Activated T-cell treated with anti-CD3 and anti-CD28 coated beads for 1 hour (primary cell): ENCODE measurements at regions not wholly inside any gene's neighbourhood (a gene's known extent, or its start where the extent isn't known, plus 50 kb on each side); places are given as distances from the start of the nearest gene placed in this dataset.

Source experiments
- DNase-seq: peaks from one replicate; pipeline ENCODE4 v3.0.0-alpha.2; 2020; ENCODE audit warnings: low read depth

DNA sequence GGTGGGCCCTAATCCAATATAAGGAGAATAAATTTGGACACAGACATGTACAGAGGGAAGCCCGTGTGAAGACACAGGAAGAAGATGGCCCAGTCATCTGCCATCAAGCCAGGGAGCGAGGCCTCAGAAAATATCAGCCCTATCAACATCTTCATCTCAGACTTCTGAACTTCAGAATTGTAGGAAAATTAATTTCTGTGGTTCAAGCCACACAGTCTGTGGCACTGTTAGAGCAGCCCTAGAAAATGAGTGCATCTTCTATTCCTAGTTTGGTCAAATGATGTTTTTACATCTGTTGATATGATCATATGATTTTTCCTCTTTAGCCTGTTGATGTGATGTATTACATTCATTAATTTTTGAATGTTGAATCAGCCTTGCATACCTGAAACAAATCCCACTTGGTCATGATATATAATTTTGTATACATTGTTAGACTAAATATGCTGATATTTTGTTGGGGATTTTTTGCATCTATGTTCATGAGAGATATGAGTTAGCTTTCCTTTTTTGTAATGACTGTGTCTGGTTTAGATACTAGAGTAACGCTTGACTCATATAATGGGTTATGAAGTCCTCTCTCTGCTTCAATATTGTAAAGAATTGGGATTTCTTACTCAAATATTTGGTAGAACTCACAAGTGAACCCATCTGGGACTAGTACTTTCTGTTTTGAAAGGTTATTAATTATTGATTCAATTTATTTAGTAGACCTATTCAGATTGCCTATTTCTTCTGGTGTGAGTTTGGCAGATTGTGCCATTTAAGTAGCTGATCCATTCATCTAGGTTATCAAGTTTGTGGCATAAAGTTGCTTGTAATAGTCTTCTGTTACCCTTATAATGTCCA is 451.4 kb downstream of the EIPR1 start:
- no peak for DNase-seq

DNA sequence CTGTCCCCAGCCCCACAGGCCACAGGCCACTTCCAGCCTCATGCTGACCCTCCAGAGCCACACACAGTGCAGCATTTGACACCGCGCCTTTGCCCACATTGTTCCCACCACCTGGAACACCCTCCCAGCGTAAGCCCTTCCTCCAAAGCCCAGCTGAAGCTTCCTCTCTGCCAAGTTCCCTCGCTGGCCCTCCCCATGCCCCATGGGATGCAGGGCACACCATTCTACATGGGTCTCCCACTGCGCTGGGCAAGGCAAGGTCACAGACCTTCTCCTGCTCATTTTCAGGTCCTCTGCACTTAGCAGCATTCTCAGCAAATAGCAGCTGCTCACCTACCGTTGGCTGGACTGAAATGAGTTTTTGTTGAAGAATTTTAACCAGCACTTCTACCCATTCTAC is 455.5 kb downstream of the EIPR1 start:
- no peak for DNase-seq

DNA sequence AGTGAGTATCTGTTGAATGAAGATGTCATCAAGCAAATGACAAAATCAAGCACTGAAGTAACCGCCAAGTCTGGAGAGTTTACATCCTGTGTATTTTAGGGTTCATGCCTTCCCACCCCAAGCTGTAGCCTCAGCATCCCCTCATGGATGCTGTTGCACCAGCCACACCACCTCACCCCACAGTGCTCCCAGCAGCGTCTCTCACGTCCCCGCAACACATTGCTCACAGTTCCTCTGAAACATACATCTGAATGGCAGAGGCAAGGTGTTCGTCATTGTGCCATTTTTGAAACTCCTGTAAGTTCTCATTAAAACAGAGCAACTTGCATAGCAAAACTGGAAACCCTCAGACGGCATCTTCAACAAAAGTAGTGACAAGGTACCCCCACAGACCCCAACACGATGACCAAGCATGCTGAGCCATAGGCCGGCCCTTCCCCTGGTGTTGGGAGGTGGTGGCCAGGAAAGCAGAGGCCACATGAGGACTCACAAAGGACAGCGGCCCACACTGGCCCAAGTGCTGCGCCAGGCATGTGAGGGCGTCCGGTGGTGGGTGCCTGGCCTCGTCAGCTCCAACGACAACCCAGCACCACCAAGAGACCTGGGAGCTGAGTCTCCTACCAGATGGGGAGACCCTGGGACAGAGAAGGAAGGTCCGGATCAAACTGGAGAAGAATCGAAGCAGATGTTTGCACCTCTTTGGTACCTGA is 456.5 kb downstream of the EIPR1 start:
- DNase-seq = no peak

DNA sequence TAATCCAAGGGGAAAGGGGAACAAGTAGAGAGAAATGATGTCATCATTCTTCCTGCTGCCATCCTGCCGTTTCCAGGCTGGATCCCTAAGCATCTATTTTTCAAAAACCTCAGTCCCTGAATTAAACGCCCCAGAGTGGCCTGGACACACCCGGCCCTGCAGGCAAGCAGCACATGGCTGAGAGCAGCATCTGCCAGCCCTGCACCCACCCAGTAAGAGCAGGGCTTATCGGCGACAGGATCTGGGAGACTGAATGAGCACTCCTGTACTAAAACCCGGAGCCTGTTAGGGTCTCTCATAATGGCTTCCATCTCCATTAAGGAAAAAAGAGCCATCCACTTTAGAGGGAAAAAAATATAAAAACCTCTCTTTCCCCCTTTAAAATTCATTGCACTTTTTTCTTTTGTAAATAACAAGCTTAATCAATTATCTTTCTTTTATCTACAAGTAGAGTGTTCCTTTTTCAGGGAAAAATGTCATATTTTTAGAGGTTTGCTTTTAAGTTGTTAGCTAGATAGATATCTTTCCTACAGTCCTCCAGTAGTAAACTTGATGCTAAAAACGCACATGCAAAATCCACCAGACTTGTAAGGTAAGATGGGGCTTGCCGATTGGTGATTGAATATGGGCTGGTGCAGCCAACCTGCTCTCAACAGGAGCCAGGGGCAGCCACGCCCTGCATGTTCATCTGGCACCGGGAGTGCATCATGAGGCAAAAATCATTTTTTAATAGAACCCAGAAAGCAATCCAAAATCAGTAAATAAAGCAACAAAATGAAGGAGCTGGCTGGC is 457.8 kb downstream of the EIPR1 start:
- no peak for DNase-seq

DNA sequence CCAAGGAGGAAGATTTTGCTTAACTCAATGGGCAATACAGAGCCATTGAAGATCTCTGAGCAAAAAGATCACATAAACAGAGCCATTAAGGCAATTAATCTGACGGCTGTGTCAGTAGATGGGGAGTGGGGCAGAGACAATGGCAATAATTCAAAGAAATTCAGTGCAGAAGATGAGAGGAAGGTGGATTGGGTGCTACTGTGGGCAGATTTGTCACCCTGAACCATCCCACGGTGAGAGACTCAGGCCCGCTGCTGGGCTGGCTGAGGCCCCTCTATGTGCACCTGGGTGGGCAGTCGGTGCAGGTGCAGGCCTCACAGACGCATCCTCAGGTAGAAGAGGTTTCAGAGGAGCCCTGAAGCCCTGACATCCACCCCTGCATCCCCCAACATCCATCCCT is 458.6 kb downstream of the EIPR1 start:
- no peak for DNase-seq

DNA sequence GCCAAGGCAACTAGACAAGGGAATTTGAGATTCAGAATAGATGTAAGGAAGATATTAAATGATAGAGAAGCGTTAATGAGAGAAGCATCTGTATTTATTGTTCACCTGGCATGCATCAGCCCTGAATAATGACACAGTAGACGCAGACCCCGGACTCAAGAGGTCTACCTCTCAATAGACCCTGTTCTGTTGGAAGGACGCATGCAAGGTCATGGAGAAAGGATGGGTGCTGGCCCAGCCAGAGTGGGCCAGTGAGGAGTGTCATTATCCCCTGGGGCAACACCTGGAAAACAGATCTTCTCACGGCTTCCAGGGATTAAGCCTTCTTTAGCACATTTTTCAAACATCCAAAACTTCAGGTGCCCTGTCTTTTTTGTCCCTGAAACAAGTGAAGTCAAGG is 461.0 kb downstream of the EIPR1 start:
- no peak for DNase-seq

DNA sequence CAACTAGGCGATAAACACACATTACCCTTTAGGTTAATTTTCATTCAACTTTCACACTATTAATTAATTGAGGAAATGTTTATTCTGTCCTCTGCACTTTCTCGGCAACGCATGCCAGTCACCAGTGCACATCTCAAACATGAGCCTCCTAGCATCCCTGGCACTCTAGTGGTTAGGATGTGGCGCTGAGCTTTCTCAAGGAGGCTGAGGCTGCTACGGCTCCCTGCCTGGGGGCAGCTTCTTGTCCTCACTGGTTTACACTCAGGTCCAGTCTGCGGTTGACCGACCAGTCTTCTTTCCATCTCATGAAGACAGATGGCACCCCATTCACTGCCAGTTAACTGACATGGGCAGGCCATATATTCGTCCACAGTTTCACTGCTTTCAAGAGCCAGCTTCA is 463.4 kb downstream of the EIPR1 start:
- DNase-seq = no peak

DNA sequence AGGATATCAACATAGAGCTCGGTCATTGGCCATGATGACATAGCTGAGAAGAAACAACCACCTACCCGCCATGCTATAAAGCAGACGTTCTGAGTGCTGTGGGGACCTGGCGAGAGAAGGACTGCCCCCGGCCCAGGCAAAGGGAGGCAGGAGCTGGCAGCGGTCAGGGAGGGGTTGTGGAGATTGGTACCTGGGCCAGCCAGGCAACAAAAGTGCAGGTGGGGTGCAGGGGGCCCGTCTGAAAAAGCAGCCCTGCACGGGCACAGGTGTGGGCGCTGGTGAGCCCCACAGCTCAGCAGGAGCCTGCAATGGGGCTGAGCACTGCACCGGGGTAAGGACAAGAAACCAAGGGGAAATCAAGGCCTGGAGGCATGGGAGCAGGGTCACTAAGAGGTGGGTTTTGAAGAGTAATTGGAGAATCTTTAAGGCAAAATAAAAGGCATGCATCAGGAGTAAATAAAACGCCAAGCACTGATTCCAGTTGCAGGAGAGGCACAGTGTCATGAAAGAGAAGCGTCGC is 464.0 kb downstream of the EIPR1 start:
- no peak for DNase-seq

DNA sequence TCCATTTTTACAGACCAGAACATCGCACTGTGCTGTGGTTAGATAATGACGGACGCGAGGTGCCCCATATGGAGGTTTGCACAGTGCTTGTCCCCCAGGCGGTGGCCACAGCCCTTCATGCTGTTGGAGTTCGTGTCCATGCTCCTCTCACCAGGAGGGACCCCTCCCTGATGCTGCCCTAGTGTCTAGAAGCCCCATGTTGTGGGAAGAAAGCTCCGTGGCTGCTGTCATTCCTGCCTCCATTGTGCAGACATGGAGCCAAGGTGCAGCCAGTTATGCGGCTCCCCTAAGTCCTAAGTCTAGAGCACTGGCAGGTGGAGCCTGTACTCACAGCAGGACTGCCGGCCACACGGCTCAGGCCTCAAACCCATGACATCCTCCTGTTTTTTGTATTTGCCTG is 464.9 kb downstream of the EIPR1 start:
- DNase-seq = no peak

DNA sequence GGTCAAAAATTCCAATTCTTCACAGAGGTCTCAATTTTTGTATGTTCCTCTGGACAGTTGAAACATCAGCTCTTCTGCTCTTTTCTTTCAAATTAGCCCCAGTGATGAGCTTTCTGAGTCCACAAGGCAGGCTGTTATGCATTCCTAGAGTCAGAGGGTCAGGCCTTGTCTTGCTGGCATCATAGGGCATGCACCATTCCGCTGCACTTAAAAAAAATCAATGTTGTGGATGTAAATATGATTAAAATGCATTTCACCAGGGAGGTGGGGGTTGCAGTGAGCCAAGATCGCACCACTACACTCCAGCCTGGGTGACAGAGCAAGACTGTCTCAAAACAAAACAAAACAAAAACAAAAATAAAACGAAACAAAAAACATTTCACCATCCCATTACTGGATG is 465.3 kb downstream of the EIPR1 start:
- DNase-seq = no peak

DNA sequence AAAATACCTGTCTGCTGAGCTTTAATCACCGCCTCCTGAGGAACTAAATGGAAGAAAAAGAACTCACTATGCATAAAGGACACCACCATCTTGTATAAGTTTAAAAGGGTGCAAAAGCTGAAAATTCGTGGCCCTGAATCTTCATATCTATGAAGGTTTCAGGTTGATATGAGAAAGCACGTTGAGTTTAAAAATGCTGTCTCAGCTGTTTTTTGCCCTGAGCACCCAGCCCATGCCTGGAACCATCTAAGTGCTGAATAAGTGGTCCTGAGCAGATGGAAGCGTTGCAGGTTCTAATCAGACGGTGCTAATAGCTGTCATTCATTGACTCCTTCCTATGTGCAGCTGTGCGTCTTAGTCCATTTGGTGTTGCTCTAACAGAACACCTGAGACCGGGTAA is 467.4 kb downstream of the EIPR1 start:
- DNase-seq = no peak

DNA sequence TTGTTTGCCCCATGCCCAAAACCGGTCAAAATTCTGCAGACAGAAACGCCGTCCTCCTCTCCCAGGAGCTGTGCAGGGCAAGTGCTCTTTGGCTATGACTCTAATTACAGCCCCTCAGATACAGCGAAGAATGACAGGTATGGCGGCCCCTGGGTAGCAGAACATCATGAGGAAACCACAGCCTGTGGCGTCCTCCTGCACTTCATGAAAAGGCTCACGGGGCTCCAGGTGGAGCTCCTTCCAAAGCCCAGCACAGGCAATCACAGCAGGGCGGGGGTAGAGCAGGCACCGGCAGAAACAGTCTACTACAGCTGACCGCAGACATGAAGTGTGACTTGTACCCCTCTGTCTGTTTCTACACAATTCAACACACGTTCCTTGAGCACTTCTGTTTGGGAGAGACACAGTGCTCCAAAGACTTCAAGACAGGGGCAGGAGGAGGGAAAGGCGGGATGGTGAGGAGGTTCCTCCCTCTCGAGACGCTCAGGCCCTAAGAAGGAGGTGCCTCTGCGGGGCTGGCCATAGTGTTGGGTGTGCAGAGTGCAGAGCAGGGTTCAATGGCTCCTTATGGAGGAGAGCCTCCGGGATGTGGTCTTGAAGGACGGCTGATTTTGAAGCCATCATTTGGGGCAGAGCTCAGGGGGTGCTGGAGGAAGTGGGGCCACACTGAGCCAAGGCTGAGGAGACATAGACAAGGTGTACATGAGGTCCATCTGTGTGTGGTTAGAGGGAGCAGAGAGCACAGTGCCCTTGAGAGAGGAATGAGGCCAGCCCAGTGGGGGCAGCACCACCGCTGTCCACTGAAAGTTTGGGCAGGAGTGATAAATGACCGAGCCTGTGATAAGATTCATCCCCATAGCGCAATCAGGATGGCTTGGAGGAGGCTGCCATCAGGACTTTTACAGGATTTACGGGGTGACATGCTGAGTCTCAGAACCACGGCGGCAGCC is 468.3 kb downstream of the EIPR1 start:
- DNase-seq = no peak

DNA sequence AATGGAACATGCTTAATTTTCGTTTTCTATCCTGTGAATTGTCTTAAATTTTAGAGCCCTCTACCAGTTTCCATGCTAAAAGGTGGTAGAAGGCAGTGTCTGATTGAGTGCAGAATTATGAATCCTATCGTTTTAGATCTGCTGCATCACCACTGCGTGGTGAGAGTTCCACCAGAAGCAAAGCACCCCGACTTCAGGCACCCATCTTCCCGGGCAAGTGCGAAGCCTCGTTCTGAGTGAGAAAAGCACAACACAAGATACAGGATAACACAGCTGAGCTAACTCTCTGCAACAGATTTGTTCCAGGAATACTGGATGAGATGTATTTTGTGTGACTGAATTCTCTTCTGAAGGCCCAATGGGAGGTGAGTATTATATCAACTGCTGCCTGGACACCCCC is 471.5 kb downstream of the EIPR1 start:
- no peak for DNase-seq

DNA sequence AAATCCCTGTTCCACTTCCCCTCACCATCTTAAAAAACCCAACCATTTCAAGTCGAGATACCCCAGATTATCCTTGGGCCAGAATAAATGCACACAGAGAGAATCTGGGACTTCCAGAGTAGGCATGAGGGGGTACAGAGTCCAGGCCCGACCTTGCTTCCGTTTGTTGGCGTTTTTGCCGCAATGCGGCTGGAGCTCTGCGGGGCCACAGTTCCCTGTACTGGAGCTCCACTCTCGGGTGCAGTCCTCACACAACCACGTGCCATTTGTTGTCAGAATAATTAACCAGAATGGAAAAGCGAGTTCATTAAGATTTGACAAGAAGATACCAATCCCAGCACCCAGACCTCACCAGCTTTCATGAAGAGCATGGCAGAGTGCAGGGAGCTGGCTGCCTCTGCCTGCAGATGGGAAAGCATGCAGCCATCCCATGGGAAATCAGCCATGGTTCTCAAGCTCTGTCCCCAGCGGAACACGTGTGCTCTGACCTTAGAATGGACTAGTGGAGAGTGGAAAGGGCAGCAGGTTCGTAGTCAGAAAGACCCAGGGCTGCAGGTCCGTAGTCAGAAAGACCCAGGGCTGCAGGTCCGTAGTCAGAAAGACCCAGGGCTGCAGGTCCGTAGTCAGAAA is 472.8 kb downstream of the EIPR1 start:
- DNase-seq = no peak

DNA sequence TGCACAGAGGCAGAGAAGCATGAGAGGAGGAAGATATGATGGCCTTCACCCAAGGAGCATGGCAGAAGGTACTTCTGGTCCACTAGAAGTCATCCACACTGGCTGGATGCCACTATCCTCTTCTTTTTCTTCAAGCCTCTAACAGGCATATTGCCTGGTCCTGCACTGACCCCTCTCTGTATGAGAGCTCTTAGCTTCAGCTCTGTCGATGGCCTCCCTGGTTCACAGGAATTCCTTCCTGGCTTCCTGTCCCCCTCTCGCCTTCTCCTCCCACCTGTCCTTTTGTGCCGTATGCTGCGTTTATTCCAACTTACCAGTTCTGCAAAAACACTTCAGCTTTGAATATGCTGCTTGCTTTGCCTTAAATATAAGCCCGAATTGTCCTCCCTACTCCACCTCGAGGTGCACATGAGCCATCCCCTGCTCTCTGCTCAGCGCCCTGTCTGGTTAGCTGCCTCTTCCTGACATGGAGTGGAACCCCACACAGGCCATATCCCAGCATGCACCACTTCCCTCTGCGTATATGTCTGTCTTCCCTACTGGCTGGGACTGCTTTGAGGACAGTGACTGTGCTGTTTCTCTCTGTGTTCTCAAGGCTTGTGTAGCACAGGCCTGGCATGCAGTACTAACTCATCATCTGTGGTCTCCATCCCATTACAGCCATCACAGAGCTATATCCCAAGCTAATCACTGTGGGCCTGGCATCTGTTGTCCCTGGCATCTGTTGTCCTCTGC is 474.9 kb downstream of the EIPR1 start:
- DNase-seq = no peak

DNA sequence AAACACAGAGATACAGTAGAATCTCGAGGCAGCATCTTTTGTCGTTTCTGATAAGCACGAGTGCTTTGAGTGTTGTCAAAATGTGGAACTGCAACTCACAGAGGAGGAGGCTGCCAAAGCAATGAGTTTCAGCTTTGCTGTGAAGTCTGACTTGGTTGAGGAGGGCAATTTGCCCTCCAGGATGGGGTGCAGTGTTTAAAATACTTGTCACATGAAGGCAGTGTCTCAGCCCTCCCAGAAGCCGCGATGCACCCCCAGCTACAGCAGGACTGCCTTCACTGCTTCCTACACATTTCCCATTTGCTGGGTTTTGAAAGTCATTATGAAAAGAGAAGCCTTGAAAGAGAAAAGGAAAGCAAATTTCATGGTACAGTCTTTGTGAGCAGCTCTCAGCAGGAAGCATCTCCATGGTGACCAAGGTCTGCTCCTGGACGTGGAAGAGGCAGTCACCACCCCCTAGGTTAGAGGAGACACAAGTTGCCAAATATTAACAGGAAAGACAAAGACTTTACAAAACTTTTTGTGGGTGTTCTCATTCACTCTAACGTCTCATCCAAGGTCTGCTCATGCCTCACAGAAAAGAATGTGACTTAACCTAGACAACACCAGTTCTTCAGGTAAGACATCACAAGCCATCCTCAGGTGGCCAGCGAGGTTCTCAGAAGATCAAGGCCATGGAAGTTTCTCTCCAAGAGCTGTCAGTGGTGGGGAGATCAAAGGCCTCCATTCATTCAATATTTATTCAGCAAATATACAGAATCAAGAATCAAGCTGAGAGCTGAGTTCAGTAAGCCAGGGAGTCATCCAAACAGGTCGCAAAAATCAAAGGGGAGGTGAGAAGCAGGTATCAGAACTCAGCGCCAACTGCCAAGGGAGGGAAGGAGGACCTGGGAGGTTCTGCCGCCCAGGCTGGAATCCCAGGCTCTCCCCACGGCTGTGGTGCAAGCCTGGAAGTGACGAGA is 476.0 kb downstream of the EIPR1 start:
- DNase-seq = no peak

DNA sequence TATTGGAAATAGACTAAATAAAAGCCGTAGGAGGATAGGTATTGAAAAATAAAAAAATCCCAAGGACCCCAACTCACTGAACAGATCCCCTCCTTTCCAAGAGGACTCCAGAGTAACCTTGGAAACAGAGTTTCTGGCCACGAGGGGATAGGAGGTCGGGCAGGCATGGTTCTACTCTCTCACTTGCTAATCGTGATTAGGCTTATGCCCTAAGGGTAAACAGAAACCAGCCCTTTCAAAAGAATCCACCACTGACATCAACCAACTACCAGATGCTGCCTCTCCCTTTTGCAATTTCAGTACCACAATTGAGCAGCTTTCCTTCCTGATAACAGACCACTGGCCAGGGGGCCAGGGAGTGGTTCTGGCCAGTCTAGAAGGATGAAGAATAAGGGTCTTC is 477.8 kb downstream of the EIPR1 start:
- DNase-seq = no peak

DNA sequence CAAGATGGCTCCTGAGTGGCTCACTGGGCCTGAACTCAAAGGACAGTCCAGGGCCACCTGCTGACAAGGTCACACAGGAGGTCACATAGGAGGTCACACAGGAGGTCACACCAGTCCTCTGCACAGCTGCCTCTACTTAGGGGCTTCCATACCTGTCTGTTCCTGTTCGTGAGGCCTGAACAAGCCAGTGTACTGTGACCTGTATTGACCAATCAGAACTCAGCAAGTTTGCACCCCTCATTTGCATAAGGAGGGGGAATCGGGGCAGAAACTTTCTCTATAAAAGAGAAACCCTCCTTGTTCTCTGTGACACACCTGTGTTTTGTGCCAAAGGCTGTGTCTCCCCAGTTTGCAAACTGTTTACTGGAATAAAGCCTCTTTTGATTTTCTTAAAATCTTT is 478.9 kb downstream of the EIPR1 start:
- no peak for DNase-seq

DNA sequence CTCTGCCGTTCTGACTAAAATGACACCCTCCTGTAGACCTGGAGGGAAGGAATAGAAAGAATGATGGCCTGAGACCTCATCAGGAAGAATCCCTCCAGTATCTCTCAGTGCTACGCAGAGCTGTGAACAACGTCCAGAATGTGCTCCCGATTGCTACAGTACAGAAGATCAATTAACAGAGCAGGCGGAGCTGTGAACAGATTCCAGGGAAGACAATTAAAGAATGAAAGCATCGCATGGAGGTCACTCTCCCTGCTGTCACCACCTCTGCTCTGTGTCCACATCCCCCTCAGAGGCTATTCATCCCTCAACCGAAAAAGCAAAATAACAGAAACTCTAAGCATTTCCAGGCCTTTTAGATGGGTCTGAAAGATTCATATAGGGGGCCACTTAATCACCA is 481.0 kb downstream of the EIPR1 start:
- DNase-seq = no peak
